ENCODE measurements at regions not wholly inside any gene's neighbourhood (a gene's known extent, or its start where the extent isn't known, plus 50 kb on each side); places are given as distances from the start of the nearest gene placed in this dataset.

- Histone ChIP-seq H3K27ac (no peak overlapping the region), H3K36me3 (no peaks in the 10 kb centered on the region), H4K20me1 (no peaks in the 10 kb centered on the region), H3K9ac (no peak overlapping the region), H3K4me3 (no peak overlapping the region), H3K4me1 (peaks cover 0 to 11% (median 3%) of the 10 kb centered on the region in 10 experiments; a peak in 8 of 20 replicates), H3K27me3 (no peaks in the 10 kb centered on the region), H3K4me2 (peak overlapping the region in 1 of 11 experiments; percentile 1; a peak in 1 of 22 replicates), H3K9me3 (replicated peaks in 1 of 11) (no peaks in the 10 kb centered on the region)
- no peak for TF ChIP-seq Cebpa-rat (IDR thresholded peaks at IDR 0.05)
Observed at GRCh38 chr9:107597743-107598217, 108.2 kb upstream of the KLF4 start.

GRCh38 chr9:107594908-107595530, 105.5 kb upstream of the KLF4 start:
- H3K36me3 ChIP-seq = no peaks in the 10 kb centered on the region
- H3K4me2 ChIP-seq = peak overlapping the region in 3 of 11 experiments; percentile 13 to 47 (median 27); a peak in 3 of 22 replicates
- H3K4me1 ChIP-seq = peaks cover 0 to 15% (median 7%) of the 10 kb centered on the region in 10 experiments; a peak in 8 of 20 replicates
- no peaks in the 10 kb centered on the region for H3K9me3 ChIP-seq (replicated peaks in 1 of 11)
- H3K27me3 ChIP-seq = no peaks in the 10 kb centered on the region
- no peak overlapping the region for H3K27ac ChIP-seq
- no peaks in the 10 kb centered on the region for H4K20me1 ChIP-seq
- no peak overlapping the region for H3K4me3 ChIP-seq
- TF ChIP-seq Cebpa-rat (IDR thresholded peaks at IDR 0.05) = no peak
- H3K9ac ChIP-seq = no peak overlapping the region

GRCh38 chr9:107593224-107593870, 103.8 kb upstream of the KLF4 start:
- no peak for TF ChIP-seq Cebpa-rat (IDR thresholded peaks at IDR 0.05)
- Histone ChIP-seq H3K36me3 (no peaks in the 10 kb centered on the region), H3K27me3 (no peaks in the 10 kb centered on the region), H3K4me2 (no peak overlapping the region), H3K9ac (no peak overlapping the region), H3K9me3 (replicated peaks in 1 of 11) (no peaks in the 10 kb centered on the region), H3K4me1 (peaks cover 0 to 19% (median 7%) of the 10 kb centered on the region in 10 experiments; a peak in 8 of 20 replicates), H4K20me1 (no peaks in the 10 kb centered on the region), H3K27ac (no peak overlapping the region), H3K4me3 (no peak overlapping the region)

GRCh38 chr9:107592424-107592823, 102.9 kb upstream of the KLF4 start:
- Histone ChIP-seq H3K4me2 (0 out of 22 replicates have a peak overlapping the region, but pooled peaks of 2 of the 11 experiments have one; percentile 10 to 29), H3K36me3 (no peaks in the 10 kb centered on the region), H3K9ac (no peak overlapping the region), H3K27me3 (no peaks in the 10 kb centered on the region), H3K27ac (no peak overlapping the region), H3K4me1 (peaks cover 5 to 28% (median 14%) of the 10 kb centered on the region in 10 experiments; a peak in 19 of 20 replicates), H4K20me1 (no peaks in the 10 kb centered on the region), H3K4me3 (no peak overlapping the region), H3K9me3 (replicated peaks in 1 of 11) (no peaks in the 10 kb centered on the region)
- no peak for TF ChIP-seq Cebpa-rat (IDR thresholded peaks at IDR 0.05)

GRCh38 chr9:107591781-107592180, 102.2 kb upstream of the KLF4 start:
- H3K4me2 ChIP-seq = no peak overlapping the region
- H4K20me1 ChIP-seq = no peaks in the 10 kb centered on the region
- H3K4me3 ChIP-seq = no peak overlapping the region
- H3K4me1 ChIP-seq = peaks cover 7 to 35% (median 18%) of the 10 kb centered on the region in 10 experiments; a peak in 19 of 20 replicates
- no peak overlapping the region for H3K9ac ChIP-seq
- H3K27ac ChIP-seq = no peak overlapping the region
- no peaks in the 10 kb centered on the region for H3K36me3 ChIP-seq
- no peak for TF ChIP-seq Cebpa-rat (IDR thresholded peaks at IDR 0.05)
- H3K9me3 ChIP-seq (replicated peaks in 1 of 11) = no peaks in the 10 kb centered on the region
- H3K27me3 ChIP-seq = no peaks in the 10 kb centered on the region

- no peaks in the 10 kb centered on the region for H3K36me3 ChIP-seq
- peaks cover 7 to 32% (median 14%) of the 10 kb centered on the region in 10 experiments; a peak in 19 of 20 replicates for H3K4me1 ChIP-seq
- H3K4me2 ChIP-seq = peak overlapping the region in 5 of 11 experiments; percentile 69 to 84 (median 72); a peak in 5 of 22 replicates
- no peak overlapping the region for H3K27ac ChIP-seq
- H3K9ac ChIP-seq = no peak overlapping the region
- TF ChIP-seq Cebpa-rat (IDR thresholded peaks at IDR 0.05) = no peak
- H3K4me3 ChIP-seq = no peak overlapping the region
- no peaks in the 10 kb centered on the region for H3K27me3 ChIP-seq
- no peaks in the 10 kb centered on the region for H3K9me3 ChIP-seq (replicated peaks in 1 of 11)
- H4K20me1 ChIP-seq = no peaks in the 10 kb centered on the region
Observed at GRCh38 chr9:107588393-107588792, 98.8 kb upstream of the KLF4 start.

GRCh38 chr9:107587191-107587963, 97.8 kb upstream of the KLF4 start:
- Histone ChIP-seq H3K4me2 (peak overlapping the region; percentile 64 to 84 (median 71)), H3K36me3 (no peaks in the 10 kb centered on the region), H3K27me3 (no peaks in the 10 kb centered on the region), H3K4me3 (peak overlapping the region in 8 of 10 experiments; percentile 7 to 55 (median 34); a peak in 7 of 20 replicates), H3K9ac (peak overlapping the region in 10 of 11 experiments; percentile 7 to 63 (median 39); a peak in 13 of 22 replicates), H3K9me3 (replicated peaks in 1 of 11) (no peaks in the 10 kb centered on the region), H4K20me1 (no peaks in the 10 kb centered on the region), H3K4me1 (peaks cover 7 to 24% (median 13%) of the 10 kb centered on the region in 10 experiments; a peak in 19 of 20 replicates), H3K27ac (peak overlapping the region in 9 of 11 experiments; percentile 16 to 62 (median 33); a peak in 13 of 22 replicates)
- TF ChIP-seq Cebpa-rat (IDR thresholded peaks at IDR 0.05) = no peak

GRCh38 chr9:107586493-107586892, 96.9 kb upstream of the KLF4 start:
- no peak overlapping the region for H3K27ac ChIP-seq
- peaks cover 7 to 24% (median 12%) of the 10 kb centered on the region in 10 experiments; a peak in 19 of 20 replicates for H3K4me1 ChIP-seq
- peak overlapping the region in 3 of 11 experiments; percentile 69 to 76 (median 71); a peak in 4 of 22 replicates for H3K4me2 ChIP-seq
- no peaks in the 10 kb centered on the region for H3K36me3 ChIP-seq
- H4K20me1 ChIP-seq = no peaks in the 10 kb centered on the region
- H3K4me3 ChIP-seq = no peak overlapping the region
- no peak for TF ChIP-seq Cebpa-rat (IDR thresholded peaks at IDR 0.05)
- no peak overlapping the region for H3K9ac ChIP-seq
- no peaks in the 10 kb centered on the region for H3K27me3 ChIP-seq
- no peaks in the 10 kb centered on the region for H3K9me3 ChIP-seq (replicated peaks in 1 of 11)

- H3K4me2 ChIP-seq = no peak overlapping the region
Observed at GRCh38 chr9:107585465-107585864, 95.9 kb upstream of the KLF4 start.

More at GRCh38 chr9:107585465-107585864, 95.9 kb upstream of the KLF4 start:
- no peak overlapping the region for H3K27ac ChIP-seq
- TF ChIP-seq Cebpa-rat (IDR thresholded peaks at IDR 0.05) = no peak
- peaks cover 7 to 24% (median 12%) of the 10 kb centered on the region in 10 experiments; a peak in 19 of 20 replicates for H3K4me1 ChIP-seq
- H3K27me3 ChIP-seq = no peaks in the 10 kb centered on the region
- H3K4me3 ChIP-seq = no peak overlapping the region
- no peaks in the 10 kb centered on the region for H3K36me3 ChIP-seq
- H4K20me1 ChIP-seq = no peaks in the 10 kb centered on the region
- no peak overlapping the region for H3K9ac ChIP-seq
- no peaks in the 10 kb centered on the region for H3K9me3 ChIP-seq (replicated peaks in 1 of 11)

Data from BLaER1 treated with 17β-estradiol and CSF1 and Interleukin-3, amounts not matched to agents 10 nM and 100 nM (cell line).